NCI-H2227 (cell line): ENCODE measurements at regions not wholly inside any gene's neighbourhood (a gene's known extent, or its start where the extent isn't known, plus 50 kb on each side); places are given as distances from the start of the nearest gene placed in this dataset.
"Not testable (repeated sequence)": the region's sequence is repeated elsewhere in the genome, so short reads cannot be mapped to it uniquely, and the experiment has no call there.

ENCODE experiments used
- DNase-seq: peaks from one replicate; lab custom pipeline; 2025; ENCODE audit not compliant: unreplicated experiment; lab: John Stamatoyannopoulos, UW

DNA sequence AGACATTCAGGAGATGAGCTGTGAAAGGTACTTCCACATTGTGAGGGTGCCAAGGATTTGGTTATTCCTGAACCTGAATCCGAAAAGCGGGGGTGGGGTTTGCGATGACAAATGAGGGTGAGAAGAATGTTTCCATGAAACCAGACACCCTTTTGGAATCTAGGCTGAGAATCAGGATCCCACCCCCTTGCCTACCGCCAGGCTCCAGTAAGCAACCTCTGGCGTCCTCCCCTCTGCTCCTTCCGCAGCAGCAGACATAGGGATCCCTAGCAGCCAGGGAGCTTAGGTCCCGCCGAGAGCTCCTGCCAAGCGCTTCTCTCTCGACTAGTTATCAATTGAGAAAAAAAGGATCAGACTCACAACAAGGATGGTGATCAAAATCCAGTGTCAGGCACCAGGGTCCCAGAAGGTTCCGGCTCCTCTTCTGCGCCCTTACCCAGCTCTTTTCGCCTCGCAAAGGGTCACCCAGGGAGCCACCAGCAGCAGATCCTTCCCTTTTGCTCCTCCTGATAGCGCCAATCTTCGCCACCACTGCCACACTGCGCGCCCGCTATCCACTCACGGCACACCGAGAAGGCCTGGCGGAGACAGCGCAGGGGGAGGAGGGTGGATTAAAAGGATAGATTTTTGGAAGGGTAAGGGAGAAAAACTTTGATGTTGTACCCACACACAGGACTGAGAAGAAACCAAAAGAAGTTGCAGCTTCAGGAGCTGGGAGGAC, 859.5 kb downstream of the KCNJ18 start:
- DNase-seq: not testable (repeated sequence)

DNA sequence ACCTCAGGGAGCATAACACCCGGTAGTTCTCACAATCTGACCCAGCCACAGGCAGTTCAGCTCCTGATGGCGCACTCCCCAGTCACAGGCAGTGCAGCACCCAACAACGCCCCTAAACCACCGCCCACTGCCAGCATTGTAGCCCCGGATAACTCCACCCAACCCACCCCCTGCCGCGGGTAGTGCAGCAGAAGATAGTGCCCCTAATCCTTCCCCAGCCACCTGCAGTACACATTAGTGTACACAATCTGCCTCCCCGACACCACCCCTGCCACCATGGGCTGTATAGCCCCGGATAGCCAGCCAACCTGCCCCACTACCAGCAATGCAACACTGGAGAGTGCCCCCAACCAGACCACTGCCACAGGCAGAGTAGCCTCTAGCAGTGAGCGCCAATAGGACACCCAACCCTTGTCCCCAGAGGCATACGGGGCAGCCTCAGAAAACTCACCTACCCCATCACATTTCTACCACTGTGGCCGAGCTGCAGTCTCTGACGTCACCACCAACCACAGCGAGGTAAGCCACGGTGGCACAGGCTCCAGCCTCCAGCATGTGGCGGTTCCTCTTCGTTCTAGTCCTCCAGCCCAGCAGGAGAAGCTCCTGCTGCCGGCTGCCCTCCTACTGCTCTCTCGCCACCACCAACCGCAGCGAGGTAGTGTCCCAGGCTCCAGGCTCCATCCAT, 877.3 kb downstream of the KCNJ18 start:
- no peak for DNase-seq

DNA sequence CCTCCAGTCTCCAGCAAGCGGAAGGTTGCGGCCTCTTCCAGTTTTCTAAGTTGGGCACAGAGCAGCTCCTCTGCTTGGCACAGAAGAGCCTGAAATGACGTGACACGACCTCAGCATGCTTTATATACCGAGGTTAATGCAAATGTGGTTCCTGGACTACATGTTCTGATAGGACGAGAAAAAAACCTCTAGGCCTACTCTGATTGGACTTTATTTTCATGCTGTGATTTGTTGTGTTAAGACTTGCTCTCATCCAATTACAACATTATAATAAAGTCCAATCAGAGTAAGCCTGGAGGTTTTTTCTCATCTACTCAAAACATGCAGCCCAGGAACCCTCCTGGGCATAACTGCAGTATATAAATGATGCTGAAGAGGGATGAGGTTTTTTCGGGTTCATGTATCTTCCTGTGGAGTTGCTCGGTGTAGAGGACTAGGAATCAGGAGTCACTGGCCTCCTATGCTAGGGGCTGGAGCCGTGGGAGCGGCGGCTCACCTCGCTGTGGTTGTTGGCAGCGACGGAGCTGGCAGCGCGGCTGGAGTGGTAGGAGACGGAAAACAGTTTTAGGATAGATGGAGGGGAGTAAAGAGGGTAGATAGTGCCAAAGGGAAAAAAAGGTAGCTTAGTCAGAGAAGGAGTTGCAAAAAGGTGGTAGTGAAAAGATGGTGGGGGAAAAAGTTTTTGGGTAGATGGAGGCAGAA, 878.0 kb downstream of the KCNJ18 start:
- no peak for DNase-seq

DNA sequence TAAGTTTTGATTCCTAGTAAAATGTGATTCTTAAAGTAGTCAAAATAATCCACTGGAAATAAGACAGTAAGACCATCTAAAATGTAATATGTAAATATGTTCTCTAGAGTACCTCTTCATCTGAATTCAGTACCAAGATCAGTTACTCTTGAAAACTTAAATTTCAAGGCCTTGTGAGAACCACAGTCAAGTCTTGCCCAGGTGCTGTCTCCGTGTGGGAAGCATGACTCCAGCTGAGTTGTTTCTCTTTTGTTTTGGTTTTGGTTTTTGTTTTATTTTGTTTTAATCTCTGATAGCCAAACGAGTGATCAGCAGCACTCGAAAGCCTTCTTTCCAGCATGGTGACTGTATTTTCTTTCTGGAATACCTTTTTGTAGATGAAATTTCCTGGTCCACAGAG, 907.0 kb downstream of the KCNJ18 start:
- no peak for DNase-seq

DNA sequence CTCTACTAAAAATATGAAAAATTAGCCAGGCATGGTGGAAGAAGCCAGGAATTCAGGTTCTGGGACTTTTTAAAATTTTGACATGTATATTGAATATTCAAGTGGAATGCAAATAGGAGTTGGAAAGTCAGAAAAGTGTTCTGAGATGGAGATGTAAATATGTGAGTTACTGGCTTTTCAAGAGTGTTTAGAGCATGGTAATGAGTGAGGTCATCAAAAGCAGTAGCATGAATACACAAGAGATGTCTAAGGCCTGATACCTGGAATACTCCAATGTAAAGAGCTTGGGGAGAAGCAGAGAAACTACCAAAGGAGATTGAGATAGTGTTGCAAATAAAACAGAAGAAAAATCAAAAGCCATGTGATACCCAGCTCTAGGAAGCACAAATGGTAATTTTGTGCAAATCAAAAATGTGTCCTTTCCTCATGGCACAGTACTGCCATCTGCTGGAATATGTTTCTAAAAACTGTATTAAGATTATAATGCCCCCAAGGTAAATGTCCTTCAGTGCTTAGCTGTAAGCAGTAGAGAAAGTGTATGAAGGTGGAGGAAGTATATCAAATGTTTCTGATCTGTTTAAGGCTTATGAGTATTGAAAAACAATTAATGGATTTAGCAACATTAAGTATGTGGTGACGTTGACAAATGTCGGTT, 908.4 kb downstream of the KCNJ18 start:
- DNase-seq: peak; percentile 2
